GM18507 (cell line): ENCODE measurements at regions not wholly inside any gene's neighbourhood (a gene's known extent, or its start where the extent isn't known, plus 50 kb on each side); places are given as distances from the start of the nearest gene placed in this dataset.
"Not testable (repeated sequence)": the region's sequence is repeated elsewhere in the genome, so short reads cannot be mapped to it uniquely, and the experiment has no call there.

Source experiments
- DNase-seq: peaks from one replicate; pipeline ENCODE4 v3.0.0; 2011; ENCODE audit warnings: low read depth; ENCODE audit not compliant: insufficient read length; ENCODE audit errors: extremely low spot score
- FAIRE-seq: peaks from 2 replicates; lab custom pipeline; 2011; peaks lifted over from hg19 to GRCh38; lab: Jason Lieb, UNC

GRCh38 chr15:92705764-92706163, 50.2 kb upstream of the FAM174B start:
- DNase-seq = no peak
- FAIRE-seq = no peak

GRCh38 chr15:92706201-92706600, 50.6 kb upstream of the FAM174B start:
- DNase-seq (no peak), FAIRE-seq (no peak)

- DNase-seq = no peak
- FAIRE-seq = no peak
Measured at GRCh38 chr15:92707880-92708551, 52.4 kb upstream of the FAM174B start.

- FAIRE-seq (no peak), DNase-seq (no peak)
Measured at GRCh38 chr15:92708635-92709034, 53.1 kb upstream of the FAM174B start.

GRCh38 chr15:92709110-92709790, 53.7 kb upstream of the FAM174B start:
- DNase-seq (no peak), FAIRE-seq (no peak)

GRCh38 chr15:92711457-92711831, 55.9 kb upstream of the FAM174B start:
- no peak for FAIRE-seq
- DNase-seq = no peak

- no peak for DNase-seq
- no peak for FAIRE-seq
Measured at GRCh38 chr15:92714077-92714476, 58.5 kb upstream of the FAM174B start.

GRCh38 chr15:92714477-92715401, 59.2 kb upstream of the FAM174B start:
- peak; percentile 50 for DNase-seq
- peak; percentile 21 for FAIRE-seq

- FAIRE-seq = no peak
- no peak for DNase-seq
Measured at GRCh38 chr15:92715758-92716157, 60.2 kb upstream of the FAM174B start.

- DNase-seq = no peak
- FAIRE-seq = no peak
Measured at GRCh38 chr15:92719021-92719420, 63.4 kb upstream of the FAM174B start.

- DNase-seq (no peak), FAIRE-seq (no peak)
Measured at GRCh38 chr15:92724144-92724543, 68.6 kb upstream of the FAM174B start.

GRCh38 chr15:92725171-92725570, 69.6 kb upstream of the FAM174B start:
- FAIRE-seq = no peak
- no peak for DNase-seq

- no peak for FAIRE-seq
- DNase-seq = no peak
Measured at GRCh38 chr15:92728266-92728665, 72.7 kb upstream of the FAM174B start.

GRCh38 chr15:92733090-92733933, 77.7 kb upstream of the FAM174B start:
- FAIRE-seq = no peak
- DNase-seq = no peak

GRCh38 chr15:92733934-92734521, 78.5 kb upstream of the FAM174B start:
- no peak for DNase-seq
- FAIRE-seq = no peak

- FAIRE-seq = not testable (repeated sequence)
Measured at GRCh38 chr15:92739246-92739645, 83.7 kb upstream of the FAM174B start.

GRCh38 chr15:92745845-92746271, 90.3 kb upstream of the FAM174B start:
- no peak for DNase-seq
- no peak for FAIRE-seq

More at GRCh38 chr15:92739246-92739645, 83.7 kb upstream of the FAM174B start:
- not testable (repeated sequence) for DNase-seq

GRCh38 chr15:92747047-92747446, 91.5 kb upstream of the FAM174B start:
- no peak for DNase-seq
- FAIRE-seq = no peak

- DNase-seq = no peak
- FAIRE-seq = no peak
Measured at GRCh38 chr15:92749216-92749615, 93.6 kb upstream of the FAM174B start.
